ENCODE measurements at regions not wholly inside any gene's neighbourhood (a gene's known extent, or its start where the extent isn't known, plus 50 kb on each side); places are given as distances from the start of the nearest gene placed in this dataset.

DNA sequence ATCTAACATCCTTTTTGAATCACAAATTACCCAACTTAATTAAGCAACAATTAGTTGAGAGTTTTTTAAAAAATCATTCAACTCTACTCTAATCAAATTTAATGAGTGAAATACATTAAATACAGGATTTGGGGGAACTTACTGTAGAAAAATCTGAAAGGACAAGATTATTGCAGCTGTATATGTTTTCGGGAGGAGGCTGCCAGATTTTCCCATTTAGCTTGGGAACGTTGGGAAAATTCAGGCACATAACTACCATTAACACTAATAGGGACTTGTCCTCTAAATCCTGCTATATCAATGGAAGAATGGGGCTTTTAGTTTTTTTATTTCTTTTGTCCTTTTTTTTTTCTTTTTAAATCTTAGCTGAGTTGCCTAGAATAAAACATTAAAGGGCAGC, 691.4 kb upstream of the FZD8 start:
- TF ChIP-seq, protein P1, sequence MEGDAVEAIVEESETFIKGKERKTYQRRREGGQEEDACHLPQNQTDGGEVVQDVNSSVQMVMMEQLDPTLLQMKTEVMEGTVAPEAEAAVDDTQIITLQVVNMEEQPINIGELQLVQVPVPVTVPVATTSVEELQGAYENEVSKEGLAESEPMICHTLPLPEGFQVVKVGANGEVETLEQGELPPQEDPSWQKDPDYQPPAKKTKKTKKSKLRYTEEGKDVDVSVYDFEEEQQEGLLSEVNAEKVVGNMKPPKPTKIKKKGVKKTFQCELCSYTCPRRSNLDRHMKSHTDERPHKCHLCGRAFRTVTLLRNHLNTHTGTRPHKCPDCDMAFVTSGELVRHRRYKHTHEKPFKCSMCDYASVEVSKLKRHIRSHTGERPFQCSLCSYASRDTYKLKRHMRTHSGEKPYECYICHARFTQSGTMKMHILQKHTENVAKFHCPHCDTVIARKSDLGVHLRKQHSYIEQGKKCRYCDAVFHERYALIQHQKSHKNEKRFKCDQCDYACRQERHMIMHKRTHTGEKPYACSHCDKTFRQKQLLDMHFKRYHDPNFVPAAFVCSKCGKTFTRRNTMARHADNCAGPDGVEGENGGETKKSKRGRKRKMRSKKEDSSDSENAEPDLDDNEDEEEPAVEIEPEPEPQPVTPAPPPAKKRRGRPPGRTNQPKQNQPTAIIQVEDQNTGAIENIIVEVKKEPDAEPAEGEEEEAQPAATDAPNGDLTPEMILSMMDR (IDR thresholded peaks at IDR 0.05), result no peak
- TF ChIP-seq POLR2A (IDR thresholded peaks at IDR 0.05), result no peak
- DNase-seq (ENCODE audit: low spot score in 2 of 2), result no peak
- intact Hi-C loops (cut with DNase I; ENCODE audit: low total_unique reads), result no loop called here
- WGBS, 2 donors, result 77 to 83% methylated on average over 2 of the region's 2 CpGs
- H3K4me3 ChIP-seq (ENCODE audit: low read depth, poor library complexity, severe bottlenecking), result no peak overlapping the region

DNA sequence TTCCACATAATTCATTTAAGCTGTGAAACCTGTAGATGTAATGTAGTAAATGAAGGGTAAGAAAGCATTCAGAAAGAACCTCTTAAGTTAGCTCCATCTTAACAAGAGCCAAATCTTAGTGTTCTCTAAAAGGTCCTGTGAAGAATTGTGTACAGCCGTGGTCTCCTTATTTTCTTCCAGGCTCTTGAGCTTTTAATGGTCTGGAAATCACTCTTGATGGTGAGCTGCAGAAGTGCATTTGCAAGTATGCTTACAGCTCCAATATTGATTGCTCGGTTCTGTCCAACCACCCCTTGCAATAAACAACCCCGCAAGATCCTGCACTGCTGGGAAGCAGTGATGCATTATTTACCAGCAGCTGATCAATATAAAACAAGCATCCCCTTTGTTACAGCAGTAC, 690.8 kb upstream of the FZD8 start:
- intact Hi-C loops (cut with DNase I; ENCODE audit: low total_unique reads), result no loop called here
- DNase-seq (ENCODE audit: low spot score in 2 of 2), result no peak
- H3K4me3 ChIP-seq (ENCODE audit: low read depth, poor library complexity, severe bottlenecking), result no peak overlapping the region
- TF ChIP-seq POLR2A (IDR thresholded peaks at IDR 0.05), result no peak
- TF ChIP-seq, protein P1 (IDR thresholded peaks at IDR 0.05), result no peak
- 90% methylated on average over 3 of the region's 3 CpGs for WGBS, 2 donors

DNA sequence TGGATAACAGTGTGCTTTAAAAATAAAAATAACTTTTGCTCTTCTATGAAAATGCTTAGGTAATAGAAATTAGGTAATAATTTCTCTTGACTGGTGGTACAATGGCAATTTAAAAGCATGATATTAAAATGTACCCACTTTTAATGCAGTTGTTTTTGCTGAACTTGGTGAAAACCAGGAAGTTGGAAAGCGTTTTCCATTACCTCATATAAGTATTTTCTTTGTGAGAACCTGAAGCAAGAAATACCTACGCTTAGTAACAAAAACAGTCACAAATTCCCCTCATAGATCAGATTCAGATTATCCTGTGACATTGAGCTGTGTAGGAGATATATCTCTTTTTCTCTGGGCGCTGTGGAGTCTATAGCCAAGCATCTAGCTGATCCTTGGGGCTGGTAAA, 689.0 kb upstream of the FZD8 start:
- WGBS, 2 donors, result 81 to 86% methylated on average over 3 of the region's 3 CpGs
- no peak overlapping the region for H3K4me3 ChIP-seq (ENCODE audit: low read depth, poor library complexity, severe bottlenecking)
- DNase-seq (ENCODE audit: low spot score in 2 of 2), result no peak
- TF ChIP-seq POLR2A (IDR thresholded peaks at IDR 0.05), result no peak
- TF ChIP-seq, protein P1 (IDR thresholded peaks at IDR 0.05), result no peak
- intact Hi-C loops (cut with DNase I; ENCODE audit: low total_unique reads), result no loop called here

DNA sequence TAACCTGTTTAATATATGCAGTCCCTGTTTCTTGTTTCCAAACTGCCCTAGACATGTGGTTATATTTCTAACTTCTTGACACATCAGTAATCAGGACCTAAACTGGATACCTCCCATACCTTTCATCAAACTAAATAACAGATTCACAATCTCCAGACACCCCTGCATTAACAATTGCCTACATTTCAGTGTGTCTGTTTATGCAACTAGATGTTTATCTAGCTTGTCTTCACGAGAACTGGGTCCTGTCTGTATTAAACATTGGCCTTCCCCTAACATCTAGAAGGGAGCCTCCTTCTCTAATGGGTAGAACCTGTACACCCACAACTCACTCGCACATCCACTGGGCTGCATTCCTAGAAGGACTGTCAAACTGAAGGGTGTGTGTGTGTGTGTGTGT, 683.7 kb upstream of the FZD8 start:
- no peak overlapping the region for H3K4me3 ChIP-seq (ENCODE audit: low read depth, poor library complexity, severe bottlenecking)
- TF ChIP-seq, protein P1 (IDR thresholded peaks at IDR 0.05), result no peak
- no peak for TF ChIP-seq POLR2A (IDR thresholded peaks at IDR 0.05)
- 69 to 85% methylated on average over 2 of the region's 2 CpGs for WGBS, 2 donors
- DNase-seq (ENCODE audit: low spot score in 2 of 2), result no peak
- intact Hi-C loops (cut with DNase I; ENCODE audit: low total_unique reads), result no loop called here

DNA sequence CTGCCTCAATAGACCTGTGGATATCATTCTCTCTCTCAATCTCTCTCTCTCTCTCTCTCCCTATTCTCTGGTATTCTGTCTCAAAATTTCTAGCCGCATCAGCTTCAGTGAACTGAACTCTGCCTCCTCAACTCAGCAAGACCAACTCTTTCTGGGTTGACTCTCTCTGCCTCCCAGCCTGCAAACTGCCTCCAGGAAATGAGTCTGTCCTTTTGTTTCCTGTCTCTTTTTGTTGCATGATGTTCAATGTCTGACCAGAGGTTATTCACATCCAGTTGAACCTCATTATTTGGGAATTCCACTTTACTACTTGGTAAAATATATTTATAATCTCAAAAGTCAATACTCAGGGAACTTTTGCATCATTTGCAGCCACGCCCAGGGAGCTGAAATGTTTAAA, 682.7 kb upstream of the FZD8 start:
- intact Hi-C loops (cut with DNase I; ENCODE audit: low total_unique reads), result no loop called here
- 87% methylated on average over 2 of the region's 2 CpGs for WGBS, 2 donors
- H3K4me3 ChIP-seq (ENCODE audit: low read depth, poor library complexity, severe bottlenecking), result no peak overlapping the region
- DNase-seq (ENCODE audit: low spot score in 2 of 2), result no peak
- TF ChIP-seq POLR2A (IDR thresholded peaks at IDR 0.05), result no peak

DNA sequence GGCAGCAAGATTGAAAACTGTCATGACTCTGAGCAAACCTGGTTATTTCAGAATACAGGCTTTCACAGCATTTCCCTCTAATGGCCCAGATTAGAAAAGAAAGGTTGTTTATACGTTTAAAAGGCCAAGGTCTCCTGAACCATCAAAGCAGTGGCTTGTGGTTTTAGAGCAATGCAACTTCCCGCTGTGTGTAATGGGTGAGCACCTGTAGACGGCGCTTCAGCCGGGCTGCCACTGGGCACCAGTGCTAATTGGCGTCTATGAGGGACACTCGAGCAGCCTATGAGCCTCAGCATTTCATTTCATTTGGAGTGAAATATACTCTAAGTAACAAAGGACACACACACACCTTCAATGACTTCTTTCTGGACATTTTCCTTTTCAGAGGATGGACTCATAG, 671.0 kb upstream of the FZD8 start:
- no peak overlapping the region for H3K4me3 ChIP-seq (ENCODE audit: low read depth, poor library complexity, severe bottlenecking)
- intact Hi-C loops (cut with DNase I; ENCODE audit: low total_unique reads), result no loop called here
- WGBS, 2 donors, result 79 to 83% methylated on average over 7 of the region's 7 CpGs
- TF ChIP-seq POLR2A (IDR thresholded peaks at IDR 0.05), result no peak
- TF ChIP-seq, protein P1 (IDR thresholded peaks at IDR 0.05), result no peak
- no peak for DNase-seq (ENCODE audit: low spot score in 2 of 2)

Measured in lower leg skin (tissue), 4 donors.